ENCODE measurements at regions not wholly inside any gene's neighbourhood (a gene's known extent, or its start where the extent isn't known, plus 50 kb on each side); places are given as distances from the start of the nearest gene placed in this dataset.

- H3K27ac ChIP-seq (ENCODE audit: low read depth, low read length): no peak overlapping the region
Measured at GRCh38 chr2:240300840-240301239, 134.6 kb upstream of the GPC1 start.

GRCh38 chr2:240301256-240301795 lies 134.1 kb upstream of the GPC1 start:
- no peaks in the 10 kb centered on the region for H3F3A ChIP-seq (ENCODE audit: control insufficient read depth, insufficient read depth)
- no peak overlapping the region for H3K27ac ChIP-seq (ENCODE audit: low read depth, low read length)
- no peaks in the 10 kb centered on the region for H3K4me1 ChIP-seq (ENCODE audit: control insufficient read depth, low read length)
- no peak overlapping the region for H3K4me3 ChIP-seq (ENCODE audit: low read length)
- no peaks in the 10 kb centered on the region for H3K9me3 ChIP-seq (ENCODE audit: control insufficient read depth, insufficient read depth, low read length)
- no peak overlapping the region for H3K4me2 ChIP-seq (ENCODE audit: low read length)
- H3K9me2 ChIP-seq (replicated peaks; ENCODE audit: control insufficient read depth, low read length): no peaks in the 10 kb centered on the region
- no peaks in the 10 kb centered on the region for H3K27me3 ChIP-seq (ENCODE audit: control insufficient read depth, low read length)
- no peaks in the 10 kb centered on the region for H3K79me2 ChIP-seq (ENCODE audit: control insufficient read depth, low read length)
- H3K36me3 ChIP-seq (ENCODE audit: control insufficient read depth, low read length): no peaks in the 10 kb centered on the region
- TF ChIP-seq CTCF (IDR thresholded peaks at IDR 0.05; ENCODE audit: low read depth, low read length, poor library complexity, severe bottlenecking) (no peak), EZH2phosphoT487 (IDR thresholded peaks at IDR 0.05; ENCODE audit: borderline replicate concordance, low read length) (no peak)
- H4K20me1 ChIP-seq (ENCODE audit: control insufficient read depth, insufficient read depth, low read depth, low read length): no peaks in the 10 kb centered on the region

More at GRCh38 chr2:240300840-240301239, 134.6 kb upstream of the GPC1 start:
- H4K20me1 ChIP-seq (ENCODE audit: control insufficient read depth, insufficient read depth, low read depth, low read length): no peaks in the 10 kb centered on the region
- TF ChIP-seq EZH2phosphoT487 (IDR thresholded peaks at IDR 0.05; ENCODE audit: borderline replicate concordance, low read length) (no peak), CTCF (IDR thresholded peaks at IDR 0.05; ENCODE audit: low read depth, low read length, poor library complexity, severe bottlenecking) (no peak)
- no peaks in the 10 kb centered on the region for H3K27me3 ChIP-seq (ENCODE audit: control insufficient read depth, low read length)
- no peak overlapping the region for H3K4me3 ChIP-seq (ENCODE audit: low read length)
- H3K4me1 ChIP-seq (ENCODE audit: control insufficient read depth, low read length): no peaks in the 10 kb centered on the region
- H3K36me3 ChIP-seq (ENCODE audit: control insufficient read depth, low read length): no peaks in the 10 kb centered on the region
- H3K79me2 ChIP-seq (ENCODE audit: control insufficient read depth, low read length): no peaks in the 10 kb centered on the region
- H3K9me3 ChIP-seq (ENCODE audit: control insufficient read depth, insufficient read depth, low read length): no peaks in the 10 kb centered on the region
- H3K9me2 ChIP-seq (replicated peaks; ENCODE audit: control insufficient read depth, low read length): no peaks in the 10 kb centered on the region
- H3K4me2 ChIP-seq (ENCODE audit: low read length): no peak overlapping the region
- H3F3A ChIP-seq (ENCODE audit: control insufficient read depth, insufficient read depth): no peaks in the 10 kb centered on the region

- Histone ChIP-seq H3K36me3 (ENCODE audit: control insufficient read depth, low read length) (no peaks in the 10 kb centered on the region), H3K79me2 (ENCODE audit: control insufficient read depth, low read length) (no peaks in the 10 kb centered on the region), H3F3A (ENCODE audit: control insufficient read depth, insufficient read depth) (no peaks in the 10 kb centered on the region), H3K4me3 (ENCODE audit: low read length) (no peak overlapping the region), H3K27me3 (ENCODE audit: control insufficient read depth, low read length) (no peaks in the 10 kb centered on the region), H3K9me3 (ENCODE audit: control insufficient read depth, insufficient read depth, low read length) (no peaks in the 10 kb centered on the region), H3K27ac (ENCODE audit: low read depth, low read length) (no peak overlapping the region), H3K4me2 (ENCODE audit: low read length) (no peak overlapping the region), H4K20me1 (ENCODE audit: control insufficient read depth, insufficient read depth, low read depth, low read length) (no peaks in the 10 kb centered on the region), H3K9me2 (replicated peaks; ENCODE audit: control insufficient read depth, low read length) (no peaks in the 10 kb centered on the region), H3K4me1 (ENCODE audit: control insufficient read depth, low read length) (no peaks in the 10 kb centered on the region)
- TF ChIP-seq EZH2phosphoT487 (IDR thresholded peaks at IDR 0.05; ENCODE audit: borderline replicate concordance, low read length): no peak
- TF ChIP-seq CTCF (IDR thresholded peaks at IDR 0.05; ENCODE audit: low read depth, low read length, poor library complexity, severe bottlenecking): no peak
Measured at GRCh38 chr2:240302041-240302440, 133.4 kb upstream of the GPC1 start.

Data from DOHH2 (cell line).